IMR-90 (cell line): ENCODE measurements at regions not wholly inside any gene's neighbourhood (a gene's known extent, or its start where the extent isn't known, plus 50 kb on each side); places are given as distances from the start of the nearest gene placed in this dataset.

Experiments
- ATAC-seq: fragments of 200-7000 bp; cut with Tn5 transposase; 2 replicates; pipeline ENCODE4 v1.9.1; 2020; ENCODE audit warnings: low read depth, mild to moderate bottlenecking, moderate library complexity
- BruUV-seq: library from RNA; stranded (reverse); fragments of 400-500 nt; replicated peaks from 2 replicates; lab custom pipeline; 2021; lab: Mats Ljungman, UMichigan
- CTCF ChIA-PET: fragments of 300-600 bp; formaldehyde crosslinking; extraction: SDS; loops from one replicate; lab custom pipeline; 2021; ENCODE audit warnings: antibody characterized with exemption; lab: Yijun Ruan, JAX
- POLR2A ChIA-PET: fragments of 300-600 bp; sonication (Branson Sonifier 250); formaldehyde crosslinking; loops from one replicate; lab custom pipeline; 2022; ENCODE audit warnings: antibody characterized with exemption; ENCODE audit not compliant: unreplicated experiment; lab: Charles Lee
- DNase-seq: peaks from one replicate; pipeline ENCODE4 v3.0.0; 2013
- H2AFZ ChIP-seq: replicated peaks from 2 replicates; pipeline ENCODE3; 2013; ENCODE audit warnings: low read length, mild to moderate bottlenecking; ENCODE audit not compliant: poor library complexity
- H2AK5ac ChIP-seq: 2 replicates; pipeline ENCODE4 v1.6.1; 2013; ENCODE audit warnings: low read depth, low read length, inconsistent platforms
- H2AK9ac ChIP-seq: replicated peaks from 2 replicates; pipeline ENCODE3; 2013; ENCODE audit warnings: mild to moderate bottlenecking, low read depth, low read length, moderate library complexity; ENCODE audit not compliant: poor library complexity
- H2BK120ac ChIP-seq: 2 replicates; pipeline ENCODE4 v1.6.1; 2013; ENCODE audit warnings: low read depth, low read length, inconsistent platforms
- H2BK15ac ChIP-seq: 3 replicates; pipeline ENCODE4 v1.6.1; 2013; ENCODE audit warnings: low read depth, low read length, inconsistent platforms
- H2BK20ac ChIP-seq: 2 replicates; pipeline ENCODE4 v1.6.1; 2013; ENCODE audit warnings: low read depth, mild to moderate bottlenecking, inconsistent platforms, low read length, moderate library complexity
- H2BK5ac ChIP-seq: 2 replicates; pipeline ENCODE4 v1.6.1; 2013; ENCODE audit warnings: mild to moderate bottlenecking, low read depth, low read length, inconsistent platforms; ENCODE audit not compliant: poor library complexity, severe bottlenecking
- H3K14ac ChIP-seq: replicated peaks from 2 replicates; pipeline ENCODE4 v1.6.1; 2013; ENCODE audit warnings: low read depth, low read length, inconsistent platforms
- H3K18ac ChIP-seq: 2 replicates; pipeline ENCODE4 v1.6.1; 2013; ENCODE audit warnings: low read depth, low read length, control low read depth
- H3K23ac ChIP-seq: 2 replicates; pipeline ENCODE4 v1.6.1; 2013; ENCODE audit warnings: low read depth, low read length, inconsistent platforms
- H3K27ac ChIP-seq: 2 replicates; pipeline ENCODE4 v1.5.1; 2013; ENCODE audit warnings: mild to moderate bottlenecking, control low read depth, low read length; ENCODE audit not compliant: insufficient read depth
- H3K27me3 ChIP-seq: 2 replicates; pipeline ENCODE4 v1.6.1; 2013; ENCODE audit warnings: low read length; ENCODE audit not compliant: control insufficient read depth, insufficient read depth
- H3K36me3 ChIP-seq: 2 replicates; pipeline ENCODE4 v1.6.1; 2013; ENCODE audit warnings: low read length, mixed read lengths; ENCODE audit not compliant: control insufficient read depth, insufficient read depth
- H3K4ac ChIP-seq: 2 replicates; pipeline ENCODE4 v1.6.1; 2013; ENCODE audit warnings: low read depth, low read length, inconsistent platforms
- H3K4me1 ChIP-seq: 2 replicates; pipeline ENCODE4 v1.6.1; 2013; ENCODE audit warnings: low read length, mixed read lengths; ENCODE audit not compliant: control insufficient read depth, insufficient read depth
- H3K4me2 ChIP-seq: 2 replicates; pipeline ENCODE4 v1.6.1; 2013; ENCODE audit warnings: low read depth, mild to moderate bottlenecking, control low read depth, low read length, moderate library complexity
- H3K4me3 ChIP-seq: 2 replicates; pipeline ENCODE4 v1.5.1; 2013; ENCODE audit warnings: low read depth, mild to moderate bottlenecking, control low read depth, low read length, moderate library complexity; ENCODE audit not compliant: insufficient read depth
- H3K56ac ChIP-seq: 2 replicates; pipeline ENCODE4 v1.6.1; 2013; ENCODE audit warnings: low read length, inconsistent platforms; ENCODE audit not compliant: insufficient read depth; ENCODE audit errors: extremely low read depth
- H3K79me1 ChIP-seq, 2 experiments: 2 replicates each; pipeline ENCODE4 v1.6.1; 2013; ENCODE audit warnings: low read length in 2 of 2, inconsistent platforms in 1 of 2, low read depth in 1 of 2
- H3K9ac ChIP-seq: 2 replicates; pipeline ENCODE4 v1.6.1; 2013; ENCODE audit warnings: low read depth, low read length, control low read depth
- H3K9me1 ChIP-seq: 2 replicates; pipeline ENCODE4 v1.6.1; 2013; ENCODE audit warnings: low read length, inconsistent platforms; ENCODE audit not compliant: insufficient read depth
- H3K9me3 ChIP-seq: 2 replicates; pipeline ENCODE4 v1.6.1; 2013; ENCODE audit warnings: low read length; ENCODE audit not compliant: control insufficient read depth, insufficient read depth
- H4K20me1 ChIP-seq: 2 replicates; pipeline ENCODE4 v1.6.1; 2013; ENCODE audit warnings: low read length, inconsistent platforms; ENCODE audit not compliant: insufficient read depth
- H4K5ac ChIP-seq: 2 replicates; pipeline ENCODE4 v1.6.1; 2013; ENCODE audit warnings: mild to moderate bottlenecking, low read depth, low read length, control low read depth
- H4K8ac ChIP-seq, 2 experiments: 2 replicates each; pipeline ENCODE4 v1.6.1; 2013; ENCODE audit warnings: low read depth in 2 of 2, low read length in 2 of 2, control low read depth in 1 of 2, inconsistent platforms in 1 of 2
- H4K91ac ChIP-seq: 2 replicates; pipeline ENCODE4 v1.6.1; 2013; ENCODE audit warnings: low read depth, low read length, inconsistent platforms; ENCODE audit not compliant: insufficient read depth
- CEBPB ChIP-seq: IDR thresholded peaks from 2 replicates; pipeline ENCODE4 v1.6.1; 2012; ENCODE audit warnings: low read depth, low read length, improper control_type of control experiment
- FOS ChIP-seq: fragments of 150-350 bp; IDR thresholded peaks from 2 replicates; pipeline ENCODE4 v1.6.1; 2016; ENCODE audit warnings: low read depth, low read length
- WGBS, 2 experiments: methylation state at CpG; one replicate each; pipeline versions ENCODE4 v1.1.5 to v1.1.7; 2013; ENCODE audit warnings: missing lambda C conversion rate in 2 of 2; ENCODE audit not compliant: insufficient read length in 1 of 2; ENCODE audit errors: extremely low coverage in 2 of 2; 5-methylcytosine and 5-hydroxymethylcytosine counted together
- dilution Hi-C: fragments of 300-500 bp; cut with HindIII; formaldehyde crosslinking; loops from one replicate; pipeline ENCODE4 v1.14.3; 2018; ENCODE audit warnings: low sequenced_read_pairs; ENCODE audit not compliant: unreplicated experiment
- in situ Hi-C: fragments of 300-500 bp; cut with MboI; formaldehyde crosslinking; loops from 3 replicates; pipeline ENCODE4 v1.14.3; 2019; ENCODE audit warnings: low sequenced_read_pairs, inconsistent platforms, mixed read lengths
- intact Hi-C: fragments of 100-400 bp; cut with micrococcal nuclease; formaldehyde crosslinking; loops from 2 replicates; pipeline ENCODE4 v1.10.0; 2022

DNA sequence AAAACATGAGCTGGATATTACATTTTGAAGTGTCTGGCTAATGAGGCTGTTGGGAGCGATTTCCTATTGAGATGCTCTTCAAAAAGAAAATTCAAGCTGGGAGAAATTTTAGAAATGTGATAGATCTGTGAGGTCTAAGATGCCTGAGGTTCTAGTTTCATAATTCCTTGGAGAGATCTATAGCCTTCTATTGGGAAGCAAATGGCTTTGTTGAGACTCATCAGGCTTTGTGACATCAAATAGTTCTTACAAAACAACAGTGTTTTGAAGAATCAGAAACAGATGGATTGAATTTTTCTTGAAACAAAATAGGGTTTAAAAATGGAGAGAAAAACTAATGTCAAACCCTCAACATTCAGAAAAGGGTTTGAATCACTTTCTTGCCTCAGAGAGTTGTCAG is 292.9 kb downstream of the NNT start:
- Histone ChIP-seq H4K5ac (no peak overlapping the region), H3K79me1 (no peaks in the 10 kb centered on the region), H3K4me3 (no peak overlapping the region), H3K27me3 (no peaks in the 10 kb centered on the region), H4K20me1 (no peaks in the 10 kb centered on the region), H2BK5ac (no peak overlapping the region), H2BK120ac (no peak overlapping the region), H3K9me3 (no peaks in the 10 kb centered on the region), H3K14ac (no peak overlapping the region), H2BK20ac (no peak overlapping the region), H3K4me2 (no peak overlapping the region), H2AK5ac (no peak overlapping the region), H2BK15ac (no peak overlapping the region), H4K8ac (no peak overlapping the region), H3K36me3 (no peaks in the 10 kb centered on the region), H3K56ac (no peak overlapping the region), H3K4me1 (no peaks in the 10 kb centered on the region; the same call in 1 of the 2 replicates), H3K23ac (no peak overlapping the region), H4K91ac (no peak overlapping the region), H2AFZ (no peak overlapping the region), H3K27ac (no peak overlapping the region), H3K18ac (no peak overlapping the region; the same call in 1 of the 2 replicates), H3K9me1 (no peaks in the 10 kb centered on the region; the same call in 1 of the 2 replicates), H2AK9ac (no peak overlapping the region), H3K4ac (no peak overlapping the region), H3K9ac (no peak overlapping the region)
- in situ Hi-C loops = no loop called here
- ChIA-PET POLR2A (no interaction called here), CTCF (no interaction called here)
- dilution Hi-C loops = no loop called here
- BruUV-seq = no TSS peak
- TF ChIP-seq CEBPB = no peak
- no peak for TF ChIP-seq FOS
- intact Hi-C loops = no loop called here
- WGBS, 2 experiments = 100% methylated on average over 1 of the region's 1 CpG; no CpG with 5 or more reads in 1 of the 2 experiments
- DNase-seq (no peak), ATAC-seq (no peak)
